ENCODE measurements at regions not wholly inside any gene's neighbourhood (a gene's known extent, or its start where the extent isn't known, plus 50 kb on each side); places are given as distances from the start of the nearest gene placed in this dataset.

- no peak for DNase-seq
Observed at GRCh38 chr14:81673930-81674329, 140.3 kb upstream of the SEL1L start.

- DNase-seq: no peak
Observed at GRCh38 chr14:81676395-81676794, 142.7 kb upstream of the SEL1L start.

GRCh38 chr14:81676879-81677278, 143.2 kb upstream of the SEL1L start:
- no peak for DNase-seq

GRCh38 chr14:81677736-81678135, 144.1 kb upstream of the SEL1L start:
- DNase-seq: no peak

GRCh38 chr14:81679226-81679625, 145.6 kb upstream of the SEL1L start:
- DNase-seq: no peak

- DNase-seq: no peak
Observed at GRCh38 chr14:81681541-81681940, 147.9 kb upstream of the SEL1L start.

GRCh38 chr14:81682134-81682533, 148.5 kb upstream of the SEL1L start:
- no peak for DNase-seq

- DNase-seq: no peak
Observed at GRCh38 chr14:81682701-81683100, 149.0 kb upstream of the SEL1L start.

- DNase-seq: peak; percentile 16
Observed at GRCh38 chr14:81684696-81685095, 151.0 kb upstream of the SEL1L start.

- DNase-seq: no peak
Observed at GRCh38 chr14:81686512-81686911, 152.9 kb upstream of the SEL1L start.

GRCh38 chr14:81691931-81692330, 158.3 kb upstream of the SEL1L start:
- DNase-seq: no peak

- no peak for DNase-seq
Observed at GRCh38 chr14:81694419-81694818, 160.8 kb upstream of the SEL1L start.

- no peak for DNase-seq
Observed at GRCh38 chr14:81709681-81710080, 176.0 kb upstream of the SEL1L start.

- peak; percentile 70 for DNase-seq
Observed at GRCh38 chr14:81710232-81710845, 176.7 kb upstream of the SEL1L start.

GRCh38 chr14:81715731-81716130, 182.1 kb upstream of the SEL1L start:
- DNase-seq: no peak

- DNase-seq: no peak
Observed at GRCh38 chr14:81716953-81717352, 183.3 kb upstream of the SEL1L start.

GRCh38 chr14:81723956-81724355, 190.3 kb upstream of the SEL1L start:
- no peak for DNase-seq

GRCh38 chr14:81727218-81727617, 193.6 kb upstream of the SEL1L start:
- DNase-seq: peak; percentile 64

GRCh38 chr14:81728447-81728846, 194.8 kb upstream of the SEL1L start:
- DNase-seq: no peak

GRCh38 chr14:81729622-81730021, 196.0 kb upstream of the SEL1L start:
- no peak for DNase-seq

GRCh38 chr14:81737938-81738337, 204.3 kb upstream of the SEL1L start:
- DNase-seq: peak; percentile 5

- no peak for DNase-seq
Observed at GRCh38 chr14:81738946-81739659, 205.4 kb upstream of the SEL1L start.

GRCh38 chr14:81743605-81744004, 210.0 kb upstream of the SEL1L start:
- DNase-seq: no peak

- no peak for DNase-seq
Observed at GRCh38 chr14:81751198-81751597, 217.5 kb upstream of the SEL1L start.

GRCh38 chr14:81759541-81759940, 225.9 kb upstream of the SEL1L start:
- DNase-seq: no peak

Data from DMS53 (cell line).